EL (cell line): ENCODE measurements at regions not wholly inside any gene's neighbourhood (a gene's known extent, or its start where the extent isn't known, plus 50 kb on each side); places are given as distances from the start of the nearest gene placed in this dataset.

Experiments used
- DNase-seq: peaks from one replicate; pipeline ENCODE4 v3.0.0-alpha.2; 2016

DNA sequence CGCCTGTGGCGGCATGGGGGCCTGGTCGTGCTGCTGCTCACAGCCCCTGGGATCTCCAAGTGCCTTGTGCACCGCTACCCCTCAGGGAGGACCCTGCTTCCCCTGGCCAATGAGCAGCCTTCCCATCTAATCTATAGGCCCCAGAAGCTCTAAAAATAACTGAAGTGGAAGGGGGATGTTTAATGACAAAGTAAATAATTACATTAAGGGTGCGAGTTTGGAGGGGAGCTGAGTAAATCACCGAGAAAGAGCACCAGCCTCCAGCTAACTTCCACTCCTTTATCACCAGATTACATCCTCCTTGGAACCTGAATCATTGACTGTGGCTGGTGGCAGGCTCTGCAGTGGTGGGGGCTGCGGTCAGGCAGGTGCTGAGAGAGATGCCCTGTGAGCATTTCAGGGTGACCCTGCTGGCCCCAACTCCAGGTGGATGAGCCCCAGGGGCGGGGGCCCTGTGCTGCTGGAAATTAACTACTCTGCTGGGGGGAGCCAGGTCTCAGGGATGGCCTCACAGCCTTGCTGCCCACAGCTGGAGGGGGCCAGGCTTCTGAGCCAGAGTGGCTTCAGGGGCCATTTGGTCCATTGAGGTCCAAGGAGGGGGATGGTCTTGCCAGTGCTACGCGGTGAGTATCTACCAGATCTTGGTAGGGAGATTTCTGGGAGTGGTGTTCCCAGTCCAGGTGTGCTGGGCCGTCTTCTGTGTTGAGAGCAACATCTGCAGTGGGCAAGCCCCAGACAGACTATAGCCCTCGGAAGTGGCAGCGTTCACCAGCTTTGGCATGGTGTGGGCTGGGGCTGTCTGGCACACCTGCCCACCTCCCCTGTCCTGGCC, 74.2 kb downstream of the GLI2 start:
- DNase-seq, result no peak

DNA sequence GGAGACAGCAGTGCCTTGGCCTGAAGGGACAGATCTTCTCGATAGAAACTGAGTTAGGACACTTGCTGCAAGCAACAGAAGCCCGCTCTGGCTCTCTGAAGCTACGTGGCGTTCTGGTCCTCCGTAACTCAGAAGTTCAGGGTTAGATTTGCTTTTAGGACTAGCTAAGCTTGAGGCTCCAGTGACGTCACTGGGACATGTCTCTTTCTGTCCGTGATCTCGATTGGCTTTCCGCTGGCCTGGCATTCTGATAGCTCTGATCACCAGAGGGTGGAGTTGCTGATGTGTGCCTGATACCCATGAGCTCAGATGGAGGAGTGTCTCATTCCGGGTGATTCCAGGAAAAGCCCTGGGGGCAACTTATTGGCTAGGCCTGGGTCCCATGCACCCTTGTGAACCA, 75.0 kb downstream of the GLI2 start:
- no peak for DNase-seq

DNA sequence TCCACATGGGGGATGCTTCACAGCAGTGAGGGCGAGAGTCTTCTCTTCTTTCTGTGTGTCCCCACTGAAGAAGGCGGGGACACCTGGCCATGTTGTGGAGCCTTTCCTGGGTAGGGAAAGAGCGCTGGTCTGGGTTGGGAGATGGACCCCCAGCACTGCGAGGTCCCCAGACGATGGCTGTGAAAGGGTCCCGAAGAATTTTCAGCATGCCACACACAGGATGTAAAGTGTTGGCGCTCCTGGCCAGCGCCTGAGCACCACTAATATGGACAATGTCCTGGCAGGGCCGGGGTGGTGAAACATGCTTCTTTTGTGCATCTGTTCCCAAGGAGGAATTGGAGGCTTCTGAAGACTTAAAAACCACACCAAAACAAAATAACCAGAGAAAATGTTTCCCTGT, 77.2 kb downstream of the GLI2 start:
- DNase-seq, result no peak

- DNase-seq, result no peak
Observed at GRCh38 chr2:120814352-120814751, 78.7 kb downstream of the GLI2 start.

DNA sequence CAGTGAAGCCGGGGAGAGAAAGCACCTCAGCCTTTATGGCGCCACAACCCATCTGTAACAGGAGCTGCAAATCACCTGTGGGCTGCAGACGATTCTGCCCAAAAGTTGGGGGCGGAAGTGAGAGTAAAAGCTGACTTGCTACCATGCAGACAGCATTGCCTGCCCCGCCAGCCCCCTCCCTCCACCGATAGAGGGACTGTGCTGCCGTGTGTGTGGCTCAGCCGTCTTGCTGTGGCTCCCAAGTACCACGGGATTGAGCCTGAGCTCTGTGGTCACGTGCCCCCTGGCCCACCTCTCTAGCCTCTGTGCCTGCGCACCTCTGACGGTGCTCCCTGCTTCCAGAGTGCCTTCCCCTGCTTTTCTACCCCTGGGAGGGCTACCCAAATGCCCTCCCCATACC, 79.6 kb downstream of the GLI2 start:
- DNase-seq, result no peak

DNA sequence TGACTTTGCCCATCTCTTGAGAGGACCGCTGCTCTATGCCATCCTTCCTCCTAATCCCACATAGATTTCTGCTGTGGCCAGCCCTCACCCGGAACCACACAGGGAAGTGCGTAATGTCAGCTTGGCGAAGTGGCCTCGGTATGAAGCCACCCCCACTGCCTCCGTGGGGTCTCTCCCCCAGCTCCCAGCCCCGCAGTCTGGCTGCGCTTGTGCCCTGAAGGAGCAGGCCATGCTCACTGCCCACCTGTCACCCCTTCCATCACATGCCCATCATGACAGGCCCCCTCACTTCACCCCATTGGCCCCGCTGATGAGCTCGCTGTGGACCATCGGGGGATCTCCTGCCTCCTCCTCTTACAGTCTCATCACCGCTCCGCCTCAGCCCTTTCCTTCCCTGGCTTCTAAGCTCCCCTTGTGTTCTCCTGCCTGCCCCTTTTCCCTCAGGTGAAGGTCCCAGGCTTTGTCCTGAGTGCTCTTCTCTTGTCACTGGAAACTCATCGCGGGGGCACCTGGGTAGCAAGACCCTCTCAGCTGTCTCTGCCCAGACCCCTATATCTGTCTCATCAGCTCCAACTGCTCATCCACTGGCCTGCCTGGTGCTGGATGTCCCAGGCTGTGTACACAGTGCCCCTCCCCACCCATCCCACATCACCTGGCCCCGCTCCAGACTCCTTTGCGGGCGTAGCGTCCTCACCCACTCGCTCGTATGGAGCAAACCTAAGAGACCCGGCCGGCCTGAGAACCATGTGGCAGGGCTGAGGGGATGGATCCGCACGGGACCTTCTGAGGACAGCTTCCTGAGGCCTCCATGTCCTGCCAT, 81.7 kb downstream of the GLI2 start:
- DNase-seq, result no peak

DNA sequence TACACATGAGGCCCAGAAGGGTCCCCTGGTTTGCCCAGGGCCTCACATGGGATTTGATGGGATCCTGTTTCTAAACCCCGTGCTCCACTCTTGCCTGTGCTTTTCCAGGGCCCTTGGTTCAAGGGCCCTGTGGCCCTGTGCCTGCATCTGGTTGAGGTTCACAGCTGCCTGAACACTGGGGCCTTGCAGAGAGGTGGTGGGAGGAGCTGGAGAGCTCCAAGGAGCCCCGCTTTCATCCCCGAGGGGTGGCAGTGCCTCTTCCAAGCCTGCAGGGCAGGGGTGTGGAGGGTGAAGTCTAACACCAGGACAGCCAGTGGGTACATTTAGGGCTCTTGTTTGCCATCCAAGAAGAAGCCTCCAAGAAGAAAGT, 82.3 kb downstream of the GLI2 start:
- DNase-seq, result no peak

DNA sequence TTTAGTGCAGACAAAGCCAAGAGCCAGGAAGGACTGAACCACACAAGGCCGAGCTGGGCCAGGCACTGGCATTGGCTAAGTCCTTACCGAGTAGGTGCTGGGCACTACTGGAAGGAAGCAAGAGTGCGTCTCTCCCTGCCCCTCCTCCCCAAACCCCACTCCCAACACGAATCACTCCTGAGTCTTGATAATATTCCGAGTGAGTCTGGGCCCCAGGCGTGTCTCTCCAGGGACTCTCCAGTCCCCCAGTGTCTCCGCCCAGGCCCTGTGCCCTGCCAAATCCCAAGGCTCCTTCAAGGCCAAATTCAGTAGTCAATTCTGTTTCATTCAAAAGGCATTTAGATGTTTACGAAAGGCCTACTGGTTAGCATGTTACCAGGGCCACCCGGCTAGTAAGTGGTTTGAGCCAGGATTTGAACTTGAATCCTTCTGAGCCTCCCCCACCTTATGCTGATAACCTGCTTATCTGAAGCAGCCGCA, 82.8 kb downstream of the GLI2 start:
- peak; percentile 94 for DNase-seq

GRCh38 chr2:120819720-120820210, 84.1 kb downstream of the GLI2 start:
- DNase-seq, result peak; percentile 4

GRCh38 chr2:120820263-120820952, 84.7 kb downstream of the GLI2 start:
- peak; percentile 83 for DNase-seq

- peak; percentile 71 for DNase-seq
Observed at GRCh38 chr2:120820953-120821279, 85.2 kb downstream of the GLI2 start.

- no peak for DNase-seq
Observed at GRCh38 chr2:120821446-120822160, 85.9 kb downstream of the GLI2 start.

DNA sequence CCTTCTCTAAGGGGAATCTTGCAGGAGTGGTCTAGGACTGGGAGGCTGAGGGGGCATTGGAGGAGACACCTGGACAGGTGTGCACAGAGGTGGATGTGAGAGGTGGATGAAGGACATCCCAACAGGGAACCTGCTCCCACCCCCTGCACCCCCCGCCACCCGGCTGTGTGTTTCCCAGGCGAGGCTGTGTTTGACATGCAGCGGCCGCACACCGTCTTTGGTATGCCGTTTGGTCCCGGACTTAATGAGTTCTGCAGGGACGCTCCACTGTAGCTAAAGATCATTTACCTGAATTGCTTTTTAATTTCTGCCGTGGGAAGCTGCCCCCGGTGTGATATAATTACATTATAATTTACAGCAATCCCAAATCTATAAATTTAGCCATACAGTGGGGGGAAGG, 87.3 kb downstream of the GLI2 start:
- no peak for DNase-seq

- no peak for DNase-seq
Observed at GRCh38 chr2:120823551-120823950, 87.9 kb downstream of the GLI2 start.

DNA sequence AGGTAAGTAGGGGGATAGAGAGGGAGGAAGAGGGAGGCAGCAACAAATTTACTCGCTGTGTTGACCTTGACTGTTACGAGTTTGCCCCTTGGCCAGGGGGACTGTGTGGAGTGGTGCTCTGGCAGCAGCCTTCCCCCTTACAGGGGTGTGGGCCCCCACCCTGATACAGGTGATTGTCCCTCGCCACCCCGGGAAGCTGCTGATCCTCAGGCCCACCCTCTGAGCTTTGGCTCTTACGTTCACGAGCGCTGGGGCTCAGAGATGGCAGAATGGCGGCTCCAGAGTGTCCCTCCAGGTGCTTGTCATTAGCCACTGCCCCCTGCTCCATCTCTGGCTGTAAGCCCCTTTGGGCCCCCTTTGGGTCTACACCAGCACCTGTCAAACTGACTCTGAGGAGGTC, 88.6 kb downstream of the GLI2 start:
- no peak for DNase-seq

DNA sequence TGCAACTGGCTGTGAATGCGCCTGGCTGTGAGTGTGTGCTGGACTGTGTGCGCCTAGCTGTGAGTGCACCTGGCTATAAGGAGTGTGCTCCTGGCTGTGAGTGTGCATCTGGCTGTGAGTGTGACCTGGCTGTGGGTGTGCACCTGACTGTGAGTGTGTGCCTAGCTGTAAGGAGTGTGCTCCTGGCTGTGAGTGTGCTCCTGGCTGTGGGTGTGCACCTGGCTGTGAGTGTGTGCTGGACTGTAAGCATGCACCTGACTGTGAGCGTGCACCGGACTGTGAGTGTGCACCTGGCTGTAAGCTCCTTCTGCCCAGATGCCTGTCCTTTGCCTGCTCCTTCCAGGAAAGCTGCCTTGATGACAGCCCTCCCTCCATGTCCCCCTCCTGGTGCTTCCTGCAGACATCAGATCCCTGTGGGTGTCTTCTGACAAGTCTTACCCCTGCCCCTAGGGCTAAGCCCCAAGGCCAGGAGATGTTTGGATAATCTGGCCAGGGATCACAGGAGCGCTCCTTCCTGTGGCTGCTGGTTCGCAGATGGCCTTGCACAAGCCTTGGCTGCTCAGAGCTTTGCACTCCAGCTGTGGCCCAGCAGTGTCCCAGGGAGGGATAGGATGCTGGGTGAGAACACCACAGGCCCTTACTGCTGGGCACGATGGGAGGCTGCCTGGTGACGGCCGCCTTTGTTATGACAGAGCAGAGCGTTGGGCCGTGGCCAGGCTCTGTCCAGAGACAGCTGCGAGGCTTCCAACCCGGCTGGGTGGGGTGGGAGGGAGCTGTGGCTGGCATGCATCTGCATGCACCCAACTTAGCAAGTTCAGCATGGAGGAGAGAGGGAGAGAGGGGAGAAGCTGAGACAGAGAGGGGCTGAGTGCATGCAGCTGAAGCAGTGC, 89.9 kb downstream of the GLI2 start:
- DNase-seq, result peak; percentile 74

DNA sequence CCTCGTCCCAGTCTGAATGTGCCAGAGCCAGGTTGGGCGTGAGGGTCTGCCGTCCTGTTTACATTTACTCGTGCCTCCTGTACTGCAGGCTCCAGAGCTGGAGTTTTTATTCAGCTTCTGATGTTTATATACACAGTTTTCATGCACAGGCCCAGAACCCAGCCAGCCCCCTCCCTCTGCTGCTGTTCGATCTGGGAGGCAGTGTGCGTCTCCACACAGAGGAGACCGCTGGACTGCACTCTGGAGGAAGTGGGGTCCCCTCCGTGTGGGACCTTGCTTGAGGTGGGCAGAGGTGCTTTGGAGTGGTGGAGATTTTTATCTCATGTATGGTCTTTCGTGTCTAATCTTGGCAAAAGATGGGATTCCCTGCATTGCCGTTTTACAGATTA, 90.6 kb downstream of the GLI2 start:
- no peak for DNase-seq

DNA sequence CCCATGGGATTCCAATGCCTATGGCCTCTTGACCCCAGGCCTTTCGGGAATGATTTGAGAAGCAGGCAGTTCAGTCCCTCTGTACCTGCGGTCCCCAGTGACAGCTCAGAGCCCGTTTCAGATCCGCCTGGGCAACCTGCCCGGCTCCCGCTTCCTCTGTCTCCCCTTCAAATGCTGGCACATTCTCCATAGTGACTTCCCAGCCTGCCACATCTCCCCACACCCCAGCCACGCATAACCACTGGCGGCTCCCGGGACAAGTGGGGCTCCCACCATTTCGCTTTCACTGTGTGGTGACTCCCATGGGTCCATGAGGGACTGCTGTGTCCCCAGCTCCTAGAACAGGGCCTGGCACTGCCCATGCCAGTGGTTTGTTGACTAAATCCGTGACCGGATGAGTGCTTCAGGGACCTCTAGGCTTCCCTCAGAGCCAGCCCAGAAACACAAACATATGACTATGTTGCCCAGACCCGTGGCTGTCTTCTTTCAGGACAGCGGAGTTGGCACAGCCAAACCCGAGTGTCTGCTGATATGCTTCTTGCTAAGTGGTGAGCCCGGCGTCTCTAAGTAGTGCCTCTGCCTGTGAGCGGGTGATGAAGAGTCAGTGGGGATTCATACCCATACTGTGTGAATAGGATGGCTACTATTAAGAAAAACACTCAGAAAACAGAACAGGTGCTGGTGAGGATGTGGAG, 91.2 kb downstream of the GLI2 start:
- no peak for DNase-seq

DNA sequence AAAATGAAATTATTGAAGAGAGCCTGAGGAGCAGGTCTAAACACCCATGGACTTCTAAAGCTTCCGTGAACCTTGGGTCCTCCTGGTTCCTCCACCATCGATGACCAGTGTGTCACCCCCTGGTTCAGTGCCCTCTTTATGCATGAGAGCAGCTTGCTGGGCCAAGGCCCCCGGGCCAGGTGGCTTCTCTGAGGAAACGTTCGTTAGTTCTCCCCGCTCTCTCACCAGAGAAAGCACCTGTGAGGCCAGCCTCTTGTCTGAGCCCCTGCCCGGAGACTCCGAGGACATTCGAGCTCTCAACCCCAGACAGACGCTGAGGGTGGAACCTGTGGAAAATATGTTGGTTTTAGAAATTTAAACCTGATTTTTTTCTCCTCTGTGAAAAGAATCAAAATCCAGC, 92.4 kb downstream of the GLI2 start:
- DNase-seq, result no peak

DNA sequence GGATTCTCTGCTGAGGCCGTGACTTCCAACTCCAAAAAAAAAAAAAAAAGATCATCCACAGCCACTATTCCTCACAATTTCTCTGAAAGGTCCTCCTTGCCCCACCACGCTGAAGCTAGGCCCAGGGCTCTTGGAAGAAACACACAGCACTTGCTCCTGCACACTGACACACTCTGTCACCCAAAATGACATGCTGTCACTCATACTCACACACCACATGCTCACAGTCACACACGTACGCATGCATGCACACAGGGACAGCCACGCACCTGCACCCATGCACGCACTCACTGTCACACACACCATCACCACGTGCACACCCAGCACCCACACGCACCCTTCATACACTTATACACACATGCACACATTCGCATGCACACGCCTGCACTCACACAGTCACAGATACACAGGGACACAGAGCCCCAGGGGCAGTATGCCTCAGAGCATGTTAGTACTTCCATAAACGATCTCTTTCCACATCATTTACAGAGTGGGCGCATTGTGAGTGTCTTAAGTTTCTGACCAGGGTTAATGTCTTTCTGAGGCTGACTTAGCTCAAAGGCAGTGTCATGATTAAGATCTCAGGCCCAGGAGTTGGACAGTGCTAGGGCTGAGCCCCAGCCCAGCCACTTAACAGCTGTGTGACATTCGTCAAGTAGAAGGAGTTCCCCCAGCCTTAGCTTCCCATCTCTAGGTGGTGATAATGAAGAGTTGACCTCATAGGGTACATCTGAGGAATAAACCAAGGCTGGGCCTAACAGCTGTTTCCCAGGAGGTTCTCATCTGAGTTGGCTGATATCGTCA, 93.4 kb downstream of the GLI2 start:
- no peak for DNase-seq
